HG02571 (cell line): ENCODE measurements at regions not wholly inside any gene's neighbourhood (a gene's known extent, or its start where the extent isn't known, plus 50 kb on each side); places are given as distances from the start of the nearest gene placed in this dataset.
"Not testable (repeated sequence)": the region's sequence is repeated elsewhere in the genome, so short reads cannot be mapped to it uniquely, and the experiment has no call there.

ENCODE experiments used
- ATAC-seq: cut with Tn5 transposase; IDR thresholded peaks from one replicate; pipeline ENCODE4 v1.9.1; 2021; ENCODE audit warnings: mild to moderate bottlenecking, moderate library complexity; ENCODE audit not compliant: unreplicated experiment

GRCh38 chr9:129459547-129460322 lies 161.2 kb downstream of the C9orf50 start:
- no peak for ATAC-seq

- ATAC-seq: no peak
Observed at GRCh38 chr9:129458663-129459546, 162.0 kb downstream of the C9orf50 start.

GRCh38 chr9:129458155-129458661 lies 162.7 kb downstream of the C9orf50 start:
- no peak for ATAC-seq

- ATAC-seq: no peak
Observed at GRCh38 chr9:129457325-129457779, 163.5 kb downstream of the C9orf50 start.

- ATAC-seq: no peak
Observed at GRCh38 chr9:129456549-129457324, 164.2 kb downstream of the C9orf50 start.

- no peak for ATAC-seq
Observed at GRCh38 chr9:129455151-129455995, 165.5 kb downstream of the C9orf50 start.

GRCh38 chr9:129454467-129455067 lies 166.3 kb downstream of the C9orf50 start:
- ATAC-seq: no peak

- no peak for ATAC-seq
Observed at GRCh38 chr9:129453734-129454133, 167.2 kb downstream of the C9orf50 start.

- no peak for ATAC-seq
Observed at GRCh38 chr9:129451669-129452068, 169.2 kb downstream of the C9orf50 start.

- ATAC-seq: no peak
Observed at GRCh38 chr9:129451089-129451656, 169.7 kb downstream of the C9orf50 start.

GRCh38 chr9:129449066-129449465 lies 171.8 kb downstream of the C9orf50 start:
- no peak for ATAC-seq

GRCh38 chr9:129446828-129447550 lies 173.9 kb downstream of the C9orf50 start:
- no peak for ATAC-seq

GRCh38 chr9:129445794-129446306 lies 175.1 kb downstream of the C9orf50 start:
- ATAC-seq: no peak

- ATAC-seq: not testable (repeated sequence)
Observed at GRCh38 chr9:129443515-129444164, 177.3 kb downstream of the C9orf50 start.

GRCh38 chr9:129442803-129443511 lies 177.9 kb downstream of the C9orf50 start:
- ATAC-seq: no peak

- ATAC-seq: no peak
Observed at GRCh38 chr9:129441852-129442251, 179.0 kb downstream of the C9orf50 start.
